PFSK-1 (cell line): ENCODE measurements at regions not wholly inside any gene's neighbourhood (a gene's known extent, or its start where the extent isn't known, plus 50 kb on each side); places are given as distances from the start of the nearest gene placed in this dataset.

Source experiments
- POLR2AphosphoS5 ChIP-seq: IDR thresholded peaks from 2 replicates; pipeline ENCODE4 v1.6.1; 2012; ENCODE audit warnings: low read depth, mild to moderate bottlenecking, control low read depth, low read length, moderate library complexity
- SIN3A ChIP-seq: IDR thresholded peaks from 2 replicates; pipeline ENCODE4 v1.6.1; 2012; ENCODE audit warnings: mild to moderate bottlenecking, low read length, moderate library complexity, borderline replicate concordance; ENCODE audit not compliant: insufficient read depth
- TF ChIP-seq, protein P1 (sequence below), 2 experiments: IDR thresholded peaks; 2 replicates each; pipeline versions ENCODE4 v1.6.1 to v1.8.0; 2011 to 2012; ENCODE audit warnings: low read depth in 2 of 2, low read length in 2 of 2, control low read depth in 1 of 2, inconsistent platforms in 1 of 2, mild to moderate bottlenecking in 1 of 2, moderate library complexity in 1 of 2; ENCODE audit not compliant: insufficient read depth in 1 of 2

DNA sequence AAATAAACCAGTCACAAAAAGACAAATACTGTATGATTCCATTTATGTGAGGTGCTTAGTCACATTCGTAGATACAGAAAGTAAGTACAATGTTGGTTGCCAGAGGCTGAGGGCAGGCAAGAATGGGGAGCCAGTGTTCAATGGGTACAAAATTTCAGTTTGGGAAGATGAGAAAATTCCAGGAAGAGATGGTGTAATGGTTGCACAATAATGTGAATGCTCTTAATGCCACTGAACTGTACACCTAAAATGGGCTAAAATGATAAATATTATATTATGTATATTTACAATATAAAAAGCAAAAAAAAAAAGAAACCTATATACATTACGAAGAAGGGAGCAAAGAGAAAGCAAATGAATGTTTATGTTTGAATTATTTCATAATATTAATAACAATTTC lies 329.0 kb downstream of the C11orf87 start:
- TF ChIP-seq, protein P1, sequence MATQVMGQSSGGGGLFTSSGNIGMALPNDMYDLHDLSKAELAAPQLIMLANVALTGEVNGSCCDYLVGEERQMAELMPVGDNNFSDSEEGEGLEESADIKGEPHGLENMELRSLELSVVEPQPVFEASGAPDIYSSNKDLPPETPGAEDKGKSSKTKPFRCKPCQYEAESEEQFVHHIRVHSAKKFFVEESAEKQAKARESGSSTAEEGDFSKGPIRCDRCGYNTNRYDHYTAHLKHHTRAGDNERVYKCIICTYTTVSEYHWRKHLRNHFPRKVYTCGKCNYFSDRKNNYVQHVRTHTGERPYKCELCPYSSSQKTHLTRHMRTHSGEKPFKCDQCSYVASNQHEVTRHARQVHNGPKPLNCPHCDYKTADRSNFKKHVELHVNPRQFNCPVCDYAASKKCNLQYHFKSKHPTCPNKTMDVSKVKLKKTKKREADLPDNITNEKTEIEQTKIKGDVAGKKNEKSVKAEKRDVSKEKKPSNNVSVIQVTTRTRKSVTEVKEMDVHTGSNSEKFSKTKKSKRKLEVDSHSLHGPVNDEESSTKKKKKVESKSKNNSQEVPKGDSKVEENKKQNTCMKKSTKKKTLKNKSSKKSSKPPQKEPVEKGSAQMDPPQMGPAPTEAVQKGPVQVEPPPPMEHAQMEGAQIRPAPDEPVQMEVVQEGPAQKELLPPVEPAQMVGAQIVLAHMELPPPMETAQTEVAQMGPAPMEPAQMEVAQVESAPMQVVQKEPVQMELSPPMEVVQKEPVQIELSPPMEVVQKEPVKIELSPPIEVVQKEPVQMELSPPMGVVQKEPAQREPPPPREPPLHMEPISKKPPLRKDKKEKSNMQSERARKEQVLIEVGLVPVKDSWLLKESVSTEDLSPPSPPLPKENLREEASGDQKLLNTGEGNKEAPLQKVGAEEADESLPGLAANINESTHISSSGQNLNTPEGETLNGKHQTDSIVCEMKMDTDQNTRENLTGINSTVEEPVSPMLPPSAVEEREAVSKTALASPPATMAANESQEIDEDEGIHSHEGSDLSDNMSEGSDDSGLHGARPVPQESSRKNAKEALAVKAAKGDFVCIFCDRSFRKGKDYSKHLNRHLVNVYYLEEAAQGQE (IDR thresholded peaks at IDR 0.05; ENCODE audit: insufficient read depth in 1 of 2, low read depth in 2 of 2, low read length in 2 of 2), result no peak
- TF ChIP-seq POLR2AphosphoS5 (no peak), SIN3A (no peak)
